GM06990 (cell line): ENCODE measurements at regions not wholly inside any gene's neighbourhood (a gene's known extent, or its start where the extent isn't known, plus 50 kb on each side); places are given as distances from the start of the nearest gene placed in this dataset.

Experiments
- DNase-seq: peaks from one replicate; pipeline ENCODE4 v3.0.0-alpha.2; 2011; ENCODE audit not compliant: insufficient read length; ENCODE audit errors: extremely low read depth
- H3K27me3 ChIP-seq: replicated peaks from 2 replicates; pipeline ENCODE4 v1.6.0; 2011; ENCODE audit warnings: low read length; ENCODE audit not compliant: control insufficient read depth, insufficient read depth
- H3K36me3 ChIP-seq: 2 replicates; pipeline ENCODE4 v1.5.1; 2011; ENCODE audit warnings: low read length; ENCODE audit not compliant: control insufficient read depth, insufficient read depth
- H3K4me3 ChIP-seq: replicated peaks from 2 replicates; pipeline ENCODE4 v1.5.1; 2011; ENCODE audit warnings: low read depth, mild to moderate bottlenecking, control low read depth, low read length
- CTCF ChIP-seq: IDR thresholded peaks from 2 replicates; pipeline ENCODE4 v1.5.1; 2011; ENCODE audit warnings: low read length, control low read depth, mild to moderate bottlenecking, inconsistent platforms; ENCODE audit not compliant: insufficient read depth, poor library complexity, severe bottlenecking

GRCh38 chr2:145106293-145106692 lies 586.4 kb upstream of the ZEB2 start:
- H3K36me3 ChIP-seq = no peaks in the 10 kb centered on the region
- no peak overlapping the region for H3K4me3 ChIP-seq
- TF ChIP-seq CTCF = no peak
- no peaks in the 10 kb centered on the region for H3K27me3 ChIP-seq
- no peak for DNase-seq

- H3K4me3 ChIP-seq = no peak overlapping the region
- DNase-seq = no peak
- no peaks in the 10 kb centered on the region for H3K36me3 ChIP-seq
- H3K27me3 ChIP-seq = no peaks in the 10 kb centered on the region
- TF ChIP-seq CTCF = no peak
These were observed 582.8 kb upstream of the ZEB2 start for GRCh38 chr2:145102706-145103105.

- Histone ChIP-seq H3K4me3 (no peak overlapping the region), H3K36me3 (no peaks in the 10 kb centered on the region), H3K27me3 (no peaks in the 10 kb centered on the region)
- no peak for TF ChIP-seq CTCF
- DNase-seq = no peak
These were observed 580.4 kb upstream of the ZEB2 start for GRCh38 chr2:145100301-145100700.

GRCh38 chr2:145096582-145096981 lies 576.7 kb upstream of the ZEB2 start:
- no peak overlapping the region for H3K4me3 ChIP-seq
- no peaks in the 10 kb centered on the region for H3K36me3 ChIP-seq
- no peak for TF ChIP-seq CTCF
- no peak for DNase-seq
- H3K27me3 ChIP-seq = no peaks in the 10 kb centered on the region

GRCh38 chr2:145095641-145096435 lies 575.9 kb upstream of the ZEB2 start:
- TF ChIP-seq CTCF = no peak

More at GRCh38 chr2:145095641-145096435, 575.9 kb upstream of the ZEB2 start:
- no peak overlapping the region for H3K4me3 ChIP-seq
- DNase-seq = no peak
- H3K36me3 ChIP-seq = no peaks in the 10 kb centered on the region
- no peaks in the 10 kb centered on the region for H3K27me3 ChIP-seq
